Tibial nerve (tissue), 3 donors: ENCODE measurements at regions not wholly inside any gene's neighbourhood (a gene's known extent, or its start where the extent isn't known, plus 50 kb on each side); places are given as distances from the start of the nearest gene placed in this dataset.

Source experiments
- CTCF ChIP-seq, 5 experiments: fragments of 200-600 bp in 3 of 5; fragments of 450-650 bp in 2 of 5; sonication (generic) in 3 of 5; IDR thresholded peaks; one replicate each; pipeline ENCODE4 v1.5.1; 2016 to 2019; ENCODE audit warnings: antibody characterized with exemption in 5 of 5, mild to moderate bottlenecking in 3 of 5, moderate library complexity in 2 of 5
- POLR2A ChIP-seq, 2 donors: fragments of 450-650 bp; IDR thresholded peaks; one replicate each; pipeline ENCODE4 v1.6.1; 2017; ENCODE audit warnings: antibody characterized with exemption in 2 of 2, mild to moderate bottlenecking in 2 of 2, moderate library complexity in 2 of 2

DNA sequence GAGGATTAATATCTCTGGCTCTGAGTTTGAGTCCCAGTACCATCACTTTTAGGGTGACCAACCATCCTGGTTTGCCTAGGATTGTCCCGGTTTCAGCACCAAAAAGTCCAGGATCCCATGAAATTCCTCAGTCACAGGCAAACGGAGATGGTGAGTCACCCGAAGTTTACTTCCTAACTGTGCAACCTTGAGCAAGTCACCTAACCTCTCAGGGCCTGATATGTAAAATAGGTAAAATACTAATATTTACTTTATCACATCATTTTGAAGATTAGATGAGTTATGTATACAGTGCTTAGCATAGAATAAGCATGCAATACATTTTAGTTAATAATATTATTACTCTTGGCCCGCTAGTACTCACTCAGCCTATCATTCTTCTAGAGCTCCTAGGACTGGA is 91.1 kb upstream of the KCNMB2 start:
- TF ChIP-seq POLR2A (IDR thresholded peaks at IDR 0.05): no peak
- TF ChIP-seq CTCF (IDR thresholded peaks at IDR 0.05): no peak
